Caki2 (cell line): ENCODE measurements at regions not wholly inside any gene's neighbourhood (a gene's known extent, or its start where the extent isn't known, plus 50 kb on each side); places are given as distances from the start of the nearest gene placed in this dataset.

ENCODE experiments used
- DNase-seq: peaks from one replicate; pipeline ENCODE4 v3.0.0-alpha.2; 2015; ENCODE audit warnings: low read depth
- in situ Hi-C: cut with HindIII; loops from 2 replicates; pipeline ENCODE4 v1.10.0; 2016; ENCODE audit warnings: low sequenced_read_pairs, low pct_unique_long_range_greater_than_20kb, mixed read lengths

DNA sequence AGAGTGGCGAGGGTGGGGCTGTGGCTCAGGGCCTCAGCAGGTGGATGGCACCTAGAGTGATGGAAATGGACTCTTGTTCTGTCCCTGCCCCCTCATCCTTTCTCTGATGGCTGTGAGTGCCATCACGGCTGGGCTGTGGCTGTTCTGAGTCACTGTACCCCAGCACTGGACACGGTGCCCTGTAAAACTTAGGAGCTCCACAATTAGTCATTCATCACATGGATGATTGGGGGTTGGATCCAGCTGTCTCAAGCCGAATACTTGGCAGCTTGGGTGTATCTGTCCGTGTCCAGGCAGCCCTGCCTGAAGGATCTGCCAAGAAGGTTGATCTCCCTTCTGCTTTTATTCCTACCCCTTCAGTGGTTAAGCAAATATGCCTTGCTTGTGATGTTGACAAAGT is 295.5 kb upstream of the EEF2KMT start:
- in situ Hi-C loops: no loop called here
- no peak for DNase-seq

DNA sequence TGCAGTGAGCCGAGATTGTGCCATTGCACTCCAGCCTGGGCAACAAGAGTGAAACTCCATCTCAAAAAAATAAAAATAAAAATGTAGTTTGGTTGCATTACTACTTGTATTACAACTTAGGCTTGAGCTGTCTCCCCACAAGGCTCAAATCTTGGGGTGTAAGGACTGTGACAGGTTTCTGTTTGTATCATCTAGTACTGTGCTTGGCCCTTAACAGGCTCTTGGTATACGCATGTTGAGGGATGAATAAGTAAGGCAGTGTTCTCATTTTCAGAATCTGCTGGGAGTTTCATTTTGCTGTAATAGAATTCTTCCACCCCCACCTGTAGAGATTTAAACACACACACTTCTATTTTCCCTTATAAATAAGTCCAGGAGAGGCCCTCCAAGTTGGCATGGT is 289.4 kb upstream of the EEF2KMT start:
- no peak for DNase-seq
- in situ Hi-C loops: no loop called here

DNA sequence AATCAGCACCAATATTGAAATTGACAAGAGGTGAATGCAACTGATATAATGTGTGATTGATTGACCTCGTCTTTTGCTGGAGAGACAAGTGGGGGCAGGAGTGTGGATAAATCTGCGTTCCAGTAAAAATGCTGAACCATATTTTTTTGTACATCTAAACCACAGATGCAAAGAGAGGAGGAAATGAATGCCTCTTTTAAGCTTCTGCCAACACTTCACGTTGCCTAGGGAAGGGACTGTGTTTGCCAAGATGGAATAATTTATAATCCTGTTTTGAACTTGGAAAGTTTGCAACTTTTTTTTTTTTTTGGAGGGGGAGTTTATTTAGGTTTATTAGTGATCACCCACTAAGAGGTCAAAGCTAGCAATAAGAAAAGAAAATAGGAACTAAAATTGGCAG is 288.2 kb upstream of the EEF2KMT start:
- DNase-seq: no peak
- in situ Hi-C loops: no loop called here

DNA sequence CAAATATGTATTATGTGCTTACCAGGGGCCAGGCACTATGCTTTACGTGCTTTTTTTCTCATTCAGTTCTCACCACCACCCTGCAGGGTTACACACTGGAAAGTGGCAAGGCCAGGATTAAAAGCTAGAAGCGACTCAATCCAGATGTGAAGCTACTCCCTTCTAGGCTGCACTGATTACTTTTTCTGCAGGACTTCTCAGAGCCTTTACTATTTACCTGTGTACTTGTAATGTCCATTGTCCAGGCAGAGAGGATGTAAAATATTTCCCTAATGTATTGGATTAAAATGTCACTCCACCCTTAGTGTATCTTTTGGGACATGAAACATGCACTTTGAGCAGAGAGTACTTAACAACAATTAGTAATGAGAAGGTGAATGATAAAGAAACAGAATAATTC is 287.5 kb upstream of the EEF2KMT start:
- in situ Hi-C loops: no loop called here
- no peak for DNase-seq

DNA sequence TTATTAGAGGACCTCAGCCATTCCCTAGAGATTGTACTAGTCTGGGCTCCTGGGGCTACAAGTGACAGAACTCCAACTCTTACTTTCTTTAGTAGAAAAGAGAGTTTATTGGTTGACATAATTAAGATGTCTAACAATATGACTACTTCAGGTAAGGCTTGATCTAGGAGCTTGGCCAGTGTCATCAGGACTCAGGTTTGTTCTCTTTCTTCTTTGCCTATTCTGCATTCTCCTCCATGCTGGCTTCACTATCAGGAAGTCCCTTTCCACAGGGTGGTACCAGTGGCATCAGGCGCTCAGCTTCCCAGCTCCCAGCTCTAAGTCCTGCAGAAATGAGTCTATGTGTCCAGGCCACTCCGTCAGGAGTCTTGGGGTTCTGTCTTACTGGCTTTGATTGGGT is 286.1 kb upstream of the EEF2KMT start:
- DNase-seq: no peak
- in situ Hi-C loops: no loop called here

DNA sequence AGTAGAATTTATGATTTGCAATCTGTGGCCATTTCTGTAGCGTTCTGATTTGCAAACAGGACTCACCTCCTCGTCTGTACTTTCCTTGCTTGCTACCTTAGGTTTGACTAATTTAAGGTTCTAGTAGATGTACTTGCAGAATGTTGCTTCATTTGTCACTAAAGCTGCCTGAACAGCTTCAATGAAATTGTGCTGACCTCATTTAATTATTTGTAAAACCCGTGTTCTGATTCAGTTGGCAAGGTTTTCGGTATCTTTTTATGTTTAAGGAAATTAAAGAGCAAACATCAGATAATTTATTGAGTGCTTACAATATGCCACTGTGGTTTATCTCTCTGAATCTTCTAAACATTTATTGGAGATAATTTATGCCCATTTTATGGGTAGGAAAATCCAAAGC is 284.9 kb upstream of the EEF2KMT start:
- in situ Hi-C loops: no loop called here
- DNase-seq: no peak

DNA sequence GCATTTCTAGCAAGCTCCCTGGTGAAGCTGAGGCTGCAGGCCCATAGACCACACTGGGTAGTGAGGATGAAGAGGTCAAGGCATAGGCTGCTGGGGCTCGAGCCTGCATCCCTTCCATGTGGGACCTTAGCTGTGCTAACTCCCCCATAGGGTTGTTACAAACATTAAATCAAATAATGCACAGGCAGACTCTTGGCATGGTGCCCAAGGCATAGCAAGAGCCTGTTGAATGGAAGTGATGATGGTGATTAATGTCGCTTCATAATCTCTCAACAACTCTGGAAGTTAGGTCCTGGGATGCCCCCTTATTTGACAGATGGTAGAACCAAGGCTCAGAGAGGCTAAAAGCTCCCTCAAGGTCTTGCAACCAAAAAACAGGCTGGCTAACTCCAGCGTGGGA is 283.9 kb upstream of the EEF2KMT start:
- no peak for DNase-seq
- in situ Hi-C loops: no loop called here

DNA sequence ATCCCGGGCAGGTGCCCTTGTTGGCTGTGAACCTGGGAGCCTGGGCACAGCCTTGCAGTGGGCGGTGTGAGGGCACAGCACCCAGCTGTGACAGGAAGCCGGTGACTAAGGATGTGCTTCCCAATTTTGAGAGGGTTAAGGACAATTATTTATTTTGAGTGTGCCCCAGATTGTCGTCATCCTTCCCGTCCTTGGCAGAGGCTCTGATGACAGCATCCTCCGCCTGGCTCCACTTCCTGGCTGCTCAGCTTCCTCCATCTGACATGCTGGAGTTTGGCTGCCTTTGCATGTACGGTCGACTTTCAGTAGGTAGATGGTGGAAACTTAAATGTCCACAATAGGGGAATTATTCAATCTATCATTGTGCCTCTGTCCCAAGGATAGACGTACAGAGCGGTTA is 282.4 kb upstream of the EEF2KMT start:
- in situ Hi-C loops: no loop called here
- no peak for DNase-seq

DNA sequence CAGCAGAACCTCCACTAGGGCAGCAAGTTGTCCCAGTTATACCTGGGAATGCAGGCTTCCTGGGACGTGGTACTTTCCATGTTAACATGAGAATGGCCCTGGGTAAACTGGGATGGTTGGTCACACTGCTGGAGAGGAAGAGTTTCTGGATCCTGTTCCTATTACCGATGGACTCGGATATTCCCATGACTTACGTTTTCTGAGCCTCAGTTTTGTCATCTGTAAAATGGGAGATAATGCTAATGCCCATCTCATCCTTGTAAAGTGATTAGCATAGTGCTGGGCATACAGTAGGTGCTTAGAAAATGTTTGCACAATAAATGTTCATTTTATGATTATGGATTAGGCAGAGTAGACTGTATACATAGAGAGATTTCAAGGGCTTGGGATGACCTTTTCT is 280.9 kb upstream of the EEF2KMT start:
- DNase-seq: no peak
- in situ Hi-C loops: no loop called here

DNA sequence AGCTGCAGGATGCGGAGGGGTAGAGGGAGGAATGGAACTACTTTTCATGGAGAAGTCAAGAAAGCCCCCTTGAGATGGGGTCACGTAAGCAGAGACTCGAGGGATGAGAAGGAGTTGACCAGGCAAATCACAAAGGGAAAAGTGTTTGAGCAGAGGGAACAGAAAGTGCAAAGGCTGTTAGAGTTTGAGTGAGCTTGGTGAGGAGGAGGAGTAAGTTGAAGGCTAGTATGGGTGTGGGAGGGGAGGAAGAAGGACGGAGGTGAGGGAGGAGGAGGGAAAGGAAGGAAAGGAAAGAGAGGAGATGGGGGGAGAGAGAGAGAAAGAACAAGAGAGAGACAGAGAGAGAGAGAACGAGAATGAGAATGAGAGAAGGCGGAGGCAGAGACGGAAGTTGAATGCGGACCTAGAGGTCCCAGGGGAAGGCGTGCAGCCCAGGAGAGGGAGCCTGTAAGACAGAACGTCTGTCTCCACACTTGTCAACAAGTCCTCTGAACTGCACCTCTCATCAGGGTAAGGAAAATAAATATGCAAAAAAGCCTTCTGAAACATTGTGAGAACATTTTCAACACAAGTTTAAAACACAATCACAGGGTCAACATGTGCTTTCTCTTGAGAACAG is 279.8 kb upstream of the EEF2KMT start:
- DNase-seq: no peak
- in situ Hi-C loops: no loop called here

DNA sequence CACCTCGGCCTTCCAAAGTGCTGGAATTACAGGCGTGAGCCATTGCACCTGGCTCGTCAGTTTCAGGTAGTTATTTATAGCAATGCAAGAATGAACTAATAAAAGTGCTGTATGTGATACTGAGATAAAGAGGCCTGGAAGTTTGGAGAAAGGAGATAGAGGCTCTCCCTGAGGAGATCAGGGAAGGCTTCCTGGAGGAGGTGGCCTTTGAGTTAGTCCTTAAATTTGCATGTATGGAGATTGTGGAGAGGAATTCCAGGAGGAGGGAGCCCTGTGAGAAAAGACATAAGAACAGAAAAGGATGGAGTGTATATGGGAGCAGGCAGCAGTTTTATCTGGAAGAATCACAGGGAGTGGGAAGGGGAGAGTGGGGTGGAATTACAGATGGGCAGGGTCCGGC is 276.6 kb upstream of the EEF2KMT start:
- DNase-seq: no peak
- in situ Hi-C loops: no loop called here

DNA sequence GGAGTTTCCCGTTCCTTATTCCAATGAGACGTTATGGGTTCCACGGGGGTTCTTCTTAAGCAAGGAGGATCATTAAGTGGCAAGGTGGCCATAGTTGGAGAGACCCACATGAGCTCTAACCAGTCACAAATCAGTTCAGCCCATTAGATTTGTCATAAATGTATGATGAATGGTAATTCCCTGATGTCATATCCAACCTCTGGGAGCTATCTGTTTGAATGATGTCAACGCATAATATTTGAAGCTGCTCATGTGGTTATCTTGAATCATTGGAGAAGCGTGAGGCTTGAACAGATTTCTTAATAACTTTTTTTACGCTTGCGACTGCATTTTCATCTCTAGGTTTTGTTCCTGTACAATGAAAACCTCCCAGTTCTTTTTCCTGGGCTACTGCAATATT is 270.4 kb upstream of the EEF2KMT start:
- DNase-seq: no peak
- in situ Hi-C loops: no loop called here

DNA sequence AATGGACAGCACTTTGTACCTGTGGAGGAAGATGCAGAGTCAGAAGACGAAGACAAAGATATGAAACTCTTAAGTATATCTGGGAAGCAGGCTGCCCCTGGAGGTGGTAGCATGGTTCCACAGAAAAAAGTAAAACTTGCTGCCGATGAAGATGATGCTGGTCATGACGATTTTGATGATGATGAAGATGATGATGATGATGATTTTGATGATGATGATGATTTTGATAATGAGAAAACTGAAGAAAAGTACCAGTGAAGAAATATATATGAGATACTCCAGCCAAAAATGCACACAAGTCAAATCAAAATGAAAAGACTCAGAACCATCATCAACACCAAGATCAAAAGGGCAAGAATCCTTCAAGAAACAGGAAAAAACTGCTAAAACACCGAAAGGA is 268.5 kb upstream of the EEF2KMT start:
- DNase-seq: no peak
- in situ Hi-C loops: no loop called here

DNA sequence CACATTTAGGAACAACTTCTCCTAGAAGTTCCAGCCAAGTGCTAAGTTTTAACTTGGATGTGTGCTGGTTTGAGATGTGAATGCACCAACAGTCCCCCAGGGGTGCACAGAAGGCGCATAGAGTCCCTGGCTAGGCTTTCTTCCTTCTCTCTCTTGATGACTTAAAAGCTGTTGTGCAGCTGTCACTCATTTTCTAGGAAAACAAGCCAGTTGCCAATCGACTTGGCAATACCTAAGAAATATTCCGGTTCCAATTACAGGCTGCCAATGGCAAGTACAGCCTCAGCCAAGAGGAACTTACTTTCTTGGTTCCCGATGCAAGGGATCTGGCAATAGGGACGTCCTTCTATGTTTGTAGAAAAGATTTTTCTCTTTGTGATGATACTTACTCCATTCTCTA is 266.6 kb upstream of the EEF2KMT start:
- no peak for DNase-seq
- in situ Hi-C loops: no loop called here

DNA sequence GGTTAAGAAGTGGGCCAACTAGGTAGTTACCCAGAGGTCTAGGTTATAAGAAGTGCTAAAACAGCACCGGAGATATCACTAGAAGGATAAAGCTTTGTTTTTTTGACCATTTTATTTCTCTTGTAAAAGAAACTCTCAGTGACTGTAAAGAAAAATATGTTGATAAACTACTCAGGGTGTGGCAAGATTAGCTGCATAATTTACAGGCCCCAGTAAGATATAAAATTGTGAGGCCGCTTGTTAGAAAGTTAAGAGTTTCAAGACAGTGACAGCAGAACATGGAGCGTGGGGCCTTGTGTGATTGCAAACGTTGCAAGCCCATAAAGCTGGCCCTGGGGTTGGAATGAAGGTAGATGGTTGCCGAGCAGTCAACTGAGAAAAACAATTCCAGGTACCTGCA is 263.7 kb upstream of the EEF2KMT start:
- no peak for DNase-seq
- in situ Hi-C loops: no loop called here

DNA sequence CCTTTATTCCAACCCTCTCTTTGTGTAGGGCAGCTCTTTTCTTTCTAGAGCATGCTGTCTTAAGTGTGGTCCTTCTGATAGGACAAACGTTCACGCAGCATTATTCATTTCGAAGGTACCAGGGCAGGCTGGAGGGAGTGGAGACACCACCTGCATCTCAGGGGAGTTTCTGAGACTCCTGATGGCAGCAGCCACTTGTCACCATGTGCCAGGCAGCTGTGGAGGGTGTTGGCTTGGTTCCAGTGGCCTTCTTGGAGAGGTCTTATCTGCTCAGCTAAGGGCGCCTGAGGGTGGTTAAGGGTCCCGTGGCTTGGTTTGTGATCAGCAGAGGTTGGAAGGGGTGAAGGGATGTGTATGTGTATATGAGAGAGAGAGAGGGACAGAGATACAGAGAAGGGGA is 257.1 kb upstream of the EEF2KMT start:
- in situ Hi-C loops: no loop called here
- no peak for DNase-seq

DNA sequence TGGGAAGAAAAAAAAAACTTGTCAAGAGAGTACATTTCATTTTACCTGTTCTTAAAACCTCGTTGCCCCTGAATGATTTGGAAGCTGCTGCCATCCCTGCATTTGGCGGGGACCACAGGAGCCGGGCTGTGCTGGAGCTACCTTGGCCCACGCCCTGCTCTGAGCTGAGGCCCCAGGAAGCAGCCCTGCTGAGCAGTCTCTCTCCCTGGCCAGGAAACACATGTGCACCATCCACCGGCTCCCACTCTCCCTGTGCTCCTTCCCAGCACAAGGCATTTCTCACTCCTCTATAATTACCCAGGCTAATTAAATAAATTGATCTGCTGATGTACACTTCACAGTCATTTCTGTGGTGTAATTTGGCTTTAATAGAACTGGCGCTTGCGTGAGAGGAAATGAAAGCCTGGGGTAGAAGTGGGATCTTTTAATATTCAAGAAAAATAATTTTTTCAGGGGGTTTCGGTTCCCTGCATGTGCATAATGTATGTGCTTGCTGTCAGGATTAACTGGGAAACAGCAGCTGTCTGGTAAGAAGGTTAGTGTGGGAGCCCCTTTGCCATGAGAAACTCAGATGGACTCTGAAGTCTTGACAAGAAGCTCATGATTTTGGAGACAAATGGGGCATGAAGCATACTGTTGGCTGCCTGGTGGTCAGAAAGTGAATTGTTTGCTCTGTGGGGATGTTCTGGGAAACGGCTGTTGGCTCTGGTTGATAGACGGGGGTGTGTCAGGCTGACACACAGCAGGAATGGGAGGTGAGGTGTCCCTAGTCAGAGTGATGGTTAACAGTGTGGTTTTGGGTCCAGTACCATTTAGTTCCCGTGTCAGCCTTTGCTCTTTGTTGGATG is 252.3 kb upstream of the EEF2KMT start:
- no peak for DNase-seq
- in situ Hi-C loops: no loop called here

DNA sequence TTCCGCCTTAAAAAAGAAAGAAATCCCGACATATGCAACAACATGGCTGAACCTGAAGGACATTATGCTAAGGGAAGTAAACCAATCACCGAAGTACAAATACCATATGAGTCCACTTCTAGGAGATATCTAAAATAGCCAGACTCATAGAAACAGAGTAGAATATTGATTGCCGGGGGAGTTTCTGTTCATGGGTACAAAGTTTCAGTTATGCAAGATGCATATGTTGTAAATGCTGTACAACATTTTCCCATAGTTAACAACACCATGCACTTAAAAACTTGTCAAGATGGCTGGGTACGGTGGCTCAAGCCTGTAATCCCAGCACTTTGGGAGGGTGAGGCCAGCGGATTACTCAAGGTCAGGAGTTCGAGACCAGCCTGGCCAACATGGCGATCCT is 251.5 kb upstream of the EEF2KMT start:
- in situ Hi-C loops: no loop called here
- no peak for DNase-seq

DNA sequence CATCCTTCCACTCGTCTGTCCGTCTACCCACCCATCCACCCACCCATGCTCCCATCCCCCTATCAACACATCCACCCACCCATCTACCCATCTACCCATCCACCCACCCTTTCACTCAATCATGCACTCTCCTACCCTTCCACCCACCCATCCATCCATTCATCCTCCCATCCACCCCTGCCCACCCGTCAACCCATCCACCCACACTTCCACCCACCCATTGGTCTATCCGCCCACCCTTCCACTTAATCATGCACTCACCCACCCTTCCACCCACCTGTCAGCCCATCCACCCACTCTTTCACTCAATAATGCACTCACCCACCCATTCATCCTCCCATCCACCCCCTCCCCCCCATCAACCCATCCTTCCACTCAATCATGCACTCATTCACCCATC is 250.0 kb upstream of the EEF2KMT start:
- DNase-seq: no peak
- in situ Hi-C loops: no loop called here

DNA sequence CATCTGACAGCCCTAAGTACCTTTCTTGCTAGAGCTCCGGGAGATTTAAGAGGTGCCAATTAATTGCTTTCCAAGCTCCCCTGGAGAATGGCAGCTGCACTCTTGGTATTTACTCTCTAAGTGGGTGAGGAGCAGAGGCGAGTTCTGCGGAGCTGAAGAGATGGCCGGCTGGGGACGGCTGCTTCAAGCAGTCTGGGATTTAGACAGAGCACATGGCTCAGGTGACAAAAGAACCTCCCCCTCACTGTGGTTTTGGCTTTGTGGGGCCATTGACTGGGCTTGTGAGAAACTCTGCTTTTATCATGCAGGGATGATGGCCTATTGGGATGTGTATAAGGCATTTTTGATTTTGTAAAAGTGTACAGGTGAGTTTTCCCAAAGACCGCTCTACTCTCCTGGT is 239.3 kb upstream of the EEF2KMT start:
- in situ Hi-C loops: no loop called here
- no peak for DNase-seq
